ENCODE measurements at regions not wholly inside any gene's neighbourhood (a gene's known extent, or its start where the extent isn't known, plus 50 kb on each side); places are given as distances from the start of the nearest gene placed in this dataset.

GRCh38 chr2:22788749-22789327, 596.1 kb upstream of the KLHL29 start:
- TF ChIP-seq CTCF (conservative IDR thresholded peaks at IDR 0.05 in 1 of 2, IDR thresholded peaks at IDR 0.05 in 1 of 2; ENCODE audit: low read depth in 1 of 2, low read length in 2 of 2) (no peak), EZH2 (IDR thresholded peaks at IDR 0.05; ENCODE audit: low read length, missing control alignments) (no peak)
